ENCODE measurements at regions not wholly inside any gene's neighbourhood (a gene's known extent, or its start where the extent isn't known, plus 50 kb on each side); places are given as distances from the start of the nearest gene placed in this dataset.

DNA sequence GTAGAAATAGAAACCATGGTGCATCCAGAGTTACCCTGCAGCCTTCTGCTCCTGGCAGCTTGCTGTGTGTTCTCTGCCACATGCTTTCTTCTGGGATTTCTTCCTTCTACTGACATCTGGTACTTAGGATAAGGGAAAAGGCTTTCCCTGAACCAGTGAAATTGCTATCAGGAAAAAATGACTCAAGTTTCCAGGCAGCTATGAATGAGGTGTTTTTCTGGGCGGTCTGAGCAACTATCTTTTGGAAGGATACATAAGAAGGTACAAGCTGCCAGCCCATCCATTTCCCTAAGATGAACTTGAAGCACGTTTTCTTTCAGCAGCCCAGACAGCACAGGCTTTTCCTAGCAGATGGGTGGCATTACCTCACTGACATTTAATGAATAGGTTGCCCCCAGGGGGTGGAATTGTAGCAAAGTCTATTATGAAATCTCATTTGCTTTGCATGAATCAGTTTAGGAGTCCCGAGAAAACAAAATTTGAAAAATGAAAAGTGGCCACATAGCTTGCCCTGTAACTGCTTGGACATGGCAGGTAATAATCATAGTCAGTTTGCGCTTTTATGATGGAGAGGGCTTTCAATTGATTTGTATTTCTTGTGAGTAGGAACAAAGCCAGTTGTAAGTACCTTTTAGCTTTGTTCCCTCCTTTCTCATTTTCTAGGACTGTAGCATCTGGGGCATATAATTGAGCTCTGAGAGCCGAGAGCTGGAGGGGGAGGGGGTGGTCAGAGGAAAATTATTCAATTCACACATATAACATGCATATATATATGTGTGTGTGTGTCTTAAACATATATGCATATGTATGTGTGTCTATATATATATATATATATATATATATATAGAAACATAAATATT is 108.5 kb downstream of the C9orf152 start:
- TF ChIP-seq, protein P1, sequence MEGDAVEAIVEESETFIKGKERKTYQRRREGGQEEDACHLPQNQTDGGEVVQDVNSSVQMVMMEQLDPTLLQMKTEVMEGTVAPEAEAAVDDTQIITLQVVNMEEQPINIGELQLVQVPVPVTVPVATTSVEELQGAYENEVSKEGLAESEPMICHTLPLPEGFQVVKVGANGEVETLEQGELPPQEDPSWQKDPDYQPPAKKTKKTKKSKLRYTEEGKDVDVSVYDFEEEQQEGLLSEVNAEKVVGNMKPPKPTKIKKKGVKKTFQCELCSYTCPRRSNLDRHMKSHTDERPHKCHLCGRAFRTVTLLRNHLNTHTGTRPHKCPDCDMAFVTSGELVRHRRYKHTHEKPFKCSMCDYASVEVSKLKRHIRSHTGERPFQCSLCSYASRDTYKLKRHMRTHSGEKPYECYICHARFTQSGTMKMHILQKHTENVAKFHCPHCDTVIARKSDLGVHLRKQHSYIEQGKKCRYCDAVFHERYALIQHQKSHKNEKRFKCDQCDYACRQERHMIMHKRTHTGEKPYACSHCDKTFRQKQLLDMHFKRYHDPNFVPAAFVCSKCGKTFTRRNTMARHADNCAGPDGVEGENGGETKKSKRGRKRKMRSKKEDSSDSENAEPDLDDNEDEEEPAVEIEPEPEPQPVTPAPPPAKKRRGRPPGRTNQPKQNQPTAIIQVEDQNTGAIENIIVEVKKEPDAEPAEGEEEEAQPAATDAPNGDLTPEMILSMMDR (IDR thresholded peaks at IDR 0.05) = no peak
- TF ChIP-seq RAD21 (conservative IDR thresholded peaks at IDR 0.05 in 1 of 2, IDR thresholded peaks at IDR 0.05 in 1 of 2) = no peak
- no peak for TF ChIP-seq SMC3 (IDR thresholded peaks at IDR 0.05)
- TF ChIP-seq JUN (IDR thresholded peaks at IDR 0.05) = no peak
- TF ChIP-seq CHD2 (IDR thresholded peaks at IDR 0.05; ENCODE audit: low read length, partially characterized antibody) = no peak
- TF ChIP-seq, protein P2, sequence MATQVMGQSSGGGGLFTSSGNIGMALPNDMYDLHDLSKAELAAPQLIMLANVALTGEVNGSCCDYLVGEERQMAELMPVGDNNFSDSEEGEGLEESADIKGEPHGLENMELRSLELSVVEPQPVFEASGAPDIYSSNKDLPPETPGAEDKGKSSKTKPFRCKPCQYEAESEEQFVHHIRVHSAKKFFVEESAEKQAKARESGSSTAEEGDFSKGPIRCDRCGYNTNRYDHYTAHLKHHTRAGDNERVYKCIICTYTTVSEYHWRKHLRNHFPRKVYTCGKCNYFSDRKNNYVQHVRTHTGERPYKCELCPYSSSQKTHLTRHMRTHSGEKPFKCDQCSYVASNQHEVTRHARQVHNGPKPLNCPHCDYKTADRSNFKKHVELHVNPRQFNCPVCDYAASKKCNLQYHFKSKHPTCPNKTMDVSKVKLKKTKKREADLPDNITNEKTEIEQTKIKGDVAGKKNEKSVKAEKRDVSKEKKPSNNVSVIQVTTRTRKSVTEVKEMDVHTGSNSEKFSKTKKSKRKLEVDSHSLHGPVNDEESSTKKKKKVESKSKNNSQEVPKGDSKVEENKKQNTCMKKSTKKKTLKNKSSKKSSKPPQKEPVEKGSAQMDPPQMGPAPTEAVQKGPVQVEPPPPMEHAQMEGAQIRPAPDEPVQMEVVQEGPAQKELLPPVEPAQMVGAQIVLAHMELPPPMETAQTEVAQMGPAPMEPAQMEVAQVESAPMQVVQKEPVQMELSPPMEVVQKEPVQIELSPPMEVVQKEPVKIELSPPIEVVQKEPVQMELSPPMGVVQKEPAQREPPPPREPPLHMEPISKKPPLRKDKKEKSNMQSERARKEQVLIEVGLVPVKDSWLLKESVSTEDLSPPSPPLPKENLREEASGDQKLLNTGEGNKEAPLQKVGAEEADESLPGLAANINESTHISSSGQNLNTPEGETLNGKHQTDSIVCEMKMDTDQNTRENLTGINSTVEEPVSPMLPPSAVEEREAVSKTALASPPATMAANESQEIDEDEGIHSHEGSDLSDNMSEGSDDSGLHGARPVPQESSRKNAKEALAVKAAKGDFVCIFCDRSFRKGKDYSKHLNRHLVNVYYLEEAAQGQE (IDR thresholded peaks at IDR 0.05) = no peak
- TF ChIP-seq NR3C1 (IDR thresholded peaks at IDR 0.05) = no peak
- no peak for TF ChIP-seq POLR2A (IDR thresholded peaks at IDR 0.05; ENCODE audit: low read length)
- no peak for TF ChIP-seq NFE2L2 (conservative IDR thresholded peaks at IDR 0.05; ENCODE audit: low read length)
- no peak for TF ChIP-seq MAFK (IDR thresholded peaks at IDR 0.05; ENCODE audit: partially characterized antibody)
- no peak for TF ChIP-seq ZFP36 (IDR thresholded peaks at IDR 0.05; ENCODE audit: borderline replicate concordance, partially characterized antibody)
- TF ChIP-seq, protein P3, sequence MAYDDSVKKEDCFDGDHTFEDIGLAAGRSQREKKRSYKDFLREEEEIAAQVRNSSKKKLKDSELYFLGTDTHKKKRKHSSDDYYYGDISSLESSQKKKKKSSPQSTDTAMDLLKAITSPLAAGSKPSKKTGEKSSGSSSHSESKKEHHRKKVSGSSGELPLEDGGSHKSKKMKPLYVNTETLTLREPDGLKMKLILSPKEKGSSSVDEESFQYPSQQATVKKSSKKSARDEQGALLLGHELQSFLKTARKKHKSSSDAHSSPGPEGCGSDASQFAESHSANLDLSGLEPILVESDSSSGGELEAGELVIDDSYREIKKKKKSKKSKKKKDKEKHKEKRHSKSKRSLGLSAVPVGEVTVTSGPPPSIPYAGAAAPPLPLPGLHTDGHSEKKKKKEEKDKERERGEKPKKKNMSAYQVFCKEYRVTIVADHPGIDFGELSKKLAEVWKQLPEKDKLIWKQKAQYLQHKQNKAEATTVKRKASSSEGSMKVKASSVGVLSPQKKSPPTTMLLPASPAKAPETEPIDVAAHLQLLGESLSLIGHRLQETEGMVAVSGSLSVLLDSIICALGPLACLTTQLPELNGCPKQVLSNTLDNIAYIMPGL (CRISPR knock-in tag; IDR thresholded peaks at IDR 0.05; ENCODE audit: borderline replicate concordance) = no peak
- no peak for TF ChIP-seq MAZ (IDR thresholded peaks at IDR 0.05; ENCODE audit: borderline replicate concordance, low read depth, low read length)
- TF ChIP-seq EP300 (IDR thresholded peaks at IDR 0.05) = no peak

Measured in A549 (cell line).